ENCODE measurements at regions not wholly inside any gene's neighbourhood (a gene's known extent, or its start where the extent isn't known, plus 50 kb on each side); places are given as distances from the start of the nearest gene placed in this dataset.

DNA sequence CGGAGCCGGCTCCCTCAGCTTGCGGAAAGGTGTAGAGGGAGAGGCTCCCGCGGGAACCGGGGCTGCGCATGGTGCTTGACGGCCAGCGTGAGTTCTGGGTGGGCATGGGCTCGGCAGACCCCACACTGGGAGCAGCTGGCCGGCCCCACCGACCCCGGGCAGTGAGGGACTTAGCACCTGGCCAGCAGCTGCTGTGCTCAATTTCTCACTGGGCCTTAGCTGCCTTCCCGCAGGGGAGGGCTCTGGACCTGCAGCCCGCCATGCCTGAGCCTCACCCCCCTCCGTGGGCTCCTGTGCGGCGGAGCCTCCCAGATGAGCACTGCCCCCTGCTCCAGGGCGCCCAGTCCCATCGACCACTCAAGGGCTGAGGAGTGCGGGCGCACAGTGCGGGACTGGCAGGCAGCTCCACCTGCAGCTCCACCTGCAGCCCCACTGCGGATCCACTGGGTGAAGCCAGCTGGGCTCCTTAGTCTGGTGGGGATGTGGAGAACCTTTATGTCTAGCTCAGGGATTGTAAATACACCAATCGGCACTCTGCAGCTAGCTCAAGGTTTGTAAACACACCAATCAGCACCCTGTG lies 1141.8 kb downstream of the PCDH17 start:
- ChIA-PET CTCF (interaction anchor here (0.6 kb wide), 1 partner anchor 206 kb away, joined by 3 read pairs; no protein-coding TSS in a partner anchor), SMC1A (ENCODE audit: uncharacterized antibody, unreplicated experiment) (interaction anchor here (1.6 kb wide), 1 partner anchor 12 kb away, joined by 6 read pairs; no protein-coding TSS in a partner anchor), POLR2A (no interaction called here), RAD21 (ENCODE audit: unreplicated experiment) (no interaction called here)
- Histone ChIP-seq H2AFZ (ENCODE audit: control insufficient read depth, low read depth, low read length) (no peak overlapping the region), H3K27ac (ENCODE audit: control insufficient read depth, insufficient read depth) (no peak overlapping the region), H3K27me3 (replicated peaks in 1 of 2; ENCODE audit: control insufficient read depth in 2 of 2, insufficient read depth in 2 of 2, low read length in 1 of 2) (no peaks in the 10 kb centered on the region), H3K4me1 (ENCODE audit: control insufficient read depth, insufficient read depth, low read length) (no peaks in the 10 kb centered on the region), H3K79me2 (ENCODE audit: control insufficient read depth, insufficient read depth, low read length) (no peaks in the 10 kb centered on the region), H3K4me3 (no peak overlapping the region), H4K20me1 (ENCODE audit: control insufficient read depth, insufficient read depth) (no peaks in the 10 kb centered on the region), H3K9ac (ENCODE audit: control insufficient read depth, insufficient read depth, low read length) (no peak overlapping the region), H3K36me3 (ENCODE audit: control insufficient read depth in 2 of 2, insufficient read depth in 2 of 2, low read length in 1 of 2) (no peaks in the 10 kb centered on the region), H3K4me2 (ENCODE audit: control insufficient read depth, insufficient read depth) (no peak overlapping the region), H3K9me3 (replicated peaks; ENCODE audit: control insufficient read depth, insufficient read depth, low read length) (no peaks in the 10 kb centered on the region)
- ATAC-seq: no peak
- no peak for TF ChIP-seq SMAD5 (IDR thresholded peaks at IDR 0.05; ENCODE audit: low read depth)
- no peak for TF ChIP-seq BCL11A (IDR thresholded peaks at IDR 0.05; ENCODE audit: low read depth, low read length)
- no peak for TF ChIP-seq YBX1 (IDR thresholded peaks at IDR 0.05)
- no peak for TF ChIP-seq SMAD1 (IDR thresholded peaks at IDR 0.05; ENCODE audit: low read depth, partially characterized antibody)
- no peak for TF ChIP-seq STAT1 (conservative IDR thresholded peaks at IDR 0.05)
- TF ChIP-seq KLF5 (IDR thresholded peaks at IDR 0.05; ENCODE audit: partially characterized antibody): no peak
- intact Hi-C loops (cut with micrococcal nuclease; ENCODE audit: unreplicated experiment) (no loop called here), in situ Hi-C loops (cut with MboI) (no loop called here)
- no peak for DNase-seq (ENCODE audit: low read depth, low spot score)
- FAIRE-seq: no peak
- BruUV-seq (replicated peaks): no TSS peak
- WGBS (ENCODE audit: insufficient coverage, insufficient replicate concordance, low lambda C conversion rate, missing lambda C conversion rate): 57% methylated on average over 25 of the region's 25 CpGs

DNA sequence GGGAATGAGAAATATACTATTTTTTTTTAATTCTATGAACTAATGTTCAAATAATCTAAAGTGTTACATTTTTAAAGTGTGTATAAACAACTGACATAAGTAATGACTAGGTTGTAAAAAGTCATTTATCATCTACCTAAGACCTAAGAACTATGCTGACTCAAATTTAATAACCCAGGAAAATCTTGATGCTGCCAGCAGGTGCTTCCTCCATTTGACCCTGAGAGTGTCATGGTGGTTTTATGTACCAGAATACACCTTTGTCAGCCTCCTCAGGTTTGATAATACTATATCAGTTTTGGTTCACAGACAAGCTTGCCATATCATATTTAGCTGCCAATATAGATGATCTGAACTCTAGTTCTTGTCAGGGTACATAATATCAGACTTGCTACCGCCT lies 1151.2 kb downstream of the PCDH17 start:
- no TSS peak for BruUV-seq (replicated peaks)
- ATAC-seq: no peak
- Histone ChIP-seq H3K27ac (ENCODE audit: control insufficient read depth, insufficient read depth) (no peak overlapping the region), H3K79me2 (ENCODE audit: control insufficient read depth, insufficient read depth, low read length) (no peaks in the 10 kb centered on the region), H3K9me3 (replicated peaks; ENCODE audit: control insufficient read depth, insufficient read depth, low read length) (no peaks in the 10 kb centered on the region), H3K4me1 (ENCODE audit: control insufficient read depth, insufficient read depth, low read length) (no peaks in the 10 kb centered on the region), H3K36me3 (ENCODE audit: control insufficient read depth in 2 of 2, insufficient read depth in 2 of 2, low read length in 1 of 2) (no peaks in the 10 kb centered on the region), H3K4me3 (no peak overlapping the region), H3K27me3 (replicated peaks in 1 of 2; ENCODE audit: control insufficient read depth in 2 of 2, insufficient read depth in 2 of 2, low read length in 1 of 2) (no peaks in the 10 kb centered on the region), H2AFZ (ENCODE audit: control insufficient read depth, low read depth, low read length) (no peak overlapping the region), H4K20me1 (ENCODE audit: control insufficient read depth, insufficient read depth) (no peaks in the 10 kb centered on the region), H3K9ac (ENCODE audit: control insufficient read depth, insufficient read depth, low read length) (no peak overlapping the region), H3K4me2 (ENCODE audit: control insufficient read depth, insufficient read depth) (no peak overlapping the region)
- intact Hi-C loops (cut with micrococcal nuclease; ENCODE audit: unreplicated experiment) (no loop called here), in situ Hi-C loops (cut with MboI) (no loop called here)
- RAD21 ChIA-PET (ENCODE audit: unreplicated experiment): no interaction called here
- 35% methylated on average over 1 of the region's 1 CpG for WGBS (ENCODE audit: insufficient coverage, insufficient replicate concordance, low lambda C conversion rate, missing lambda C conversion rate)
- no peak for FAIRE-seq
- SMC1A ChIA-PET (ENCODE audit: uncharacterized antibody, unreplicated experiment): no interaction called here
- CTCF ChIA-PET: no interaction called here
- DNase-seq (ENCODE audit: low read depth, low spot score): no peak
- POLR2A ChIA-PET: no interaction called here
- TF ChIP-seq HCFC1 (IDR thresholded peaks at IDR 0.05; ENCODE audit: low read length) (no peak), CHD1 (IDR thresholded peaks at IDR 0.05; ENCODE audit: low read depth, low read length) (no peak), NR2F1 (conservative IDR thresholded peaks at IDR 0.05) (no peak), MTA3 (IDR thresholded peaks at IDR 0.05; ENCODE audit: borderline replicate concordance, low read length) (no peak), NFXL1 (IDR thresholded peaks at IDR 0.05; ENCODE audit: borderline replicate concordance) (no peak), KDM1A (IDR thresholded peaks at IDR 0.05; ENCODE audit: borderline replicate concordance) (no peak), YY1 (IDR thresholded peaks at IDR 0.05; ENCODE audit: low read depth, low read length) (no peak), CREM (IDR thresholded peaks at IDR 0.05; ENCODE audit: low read depth) (no peak), EP300 (IDR thresholded peaks at IDR 0.05; ENCODE audit: borderline replicate concordance in 1 of 2, control insufficient read depth in 1 of 2, low read depth in 2 of 2, low read length in 2 of 2) (no peak)
- TF ChIP-seq, protein P1, sequence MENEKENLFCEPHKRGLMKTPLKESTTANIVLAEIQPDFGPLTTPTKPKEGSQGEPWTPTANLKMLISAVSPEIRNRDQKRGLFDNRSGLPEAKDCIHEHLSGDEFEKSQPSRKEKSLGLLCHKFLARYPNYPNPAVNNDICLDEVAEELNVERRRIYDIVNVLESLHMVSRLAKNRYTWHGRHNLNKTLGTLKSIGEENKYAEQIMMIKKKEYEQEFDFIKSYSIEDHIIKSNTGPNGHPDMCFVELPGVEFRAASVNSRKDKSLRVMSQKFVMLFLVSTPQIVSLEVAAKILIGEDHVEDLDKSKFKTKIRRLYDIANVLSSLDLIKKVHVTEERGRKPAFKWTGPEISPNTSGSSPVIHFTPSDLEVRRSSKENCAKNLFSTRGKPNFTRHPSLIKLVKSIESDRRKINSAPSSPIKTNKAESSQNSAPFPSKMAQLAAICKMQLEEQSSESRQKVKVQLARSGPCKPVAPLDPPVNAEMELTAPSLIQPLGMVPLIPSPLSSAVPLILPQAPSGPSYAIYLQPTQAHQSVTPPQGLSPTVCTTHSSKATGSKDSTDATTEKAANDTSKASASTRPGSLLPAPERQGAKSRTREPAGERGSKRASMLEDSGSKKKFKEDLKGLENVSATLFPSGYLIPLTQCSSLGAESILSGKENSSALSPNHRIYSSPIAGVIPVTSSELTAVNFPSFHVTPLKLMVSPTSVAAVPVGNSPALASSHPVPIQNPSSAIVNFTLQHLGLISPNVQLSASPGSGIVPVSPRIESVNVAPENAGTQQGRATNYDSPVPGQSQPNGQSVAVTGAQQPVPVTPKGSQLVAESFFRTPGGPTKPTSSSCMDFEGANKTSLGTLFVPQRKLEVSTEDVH (IDR thresholded peaks at IDR 0.05; ENCODE audit: low read depth, partially characterized antibody): no peak
- TF ChIP-seq, protein P2, sequence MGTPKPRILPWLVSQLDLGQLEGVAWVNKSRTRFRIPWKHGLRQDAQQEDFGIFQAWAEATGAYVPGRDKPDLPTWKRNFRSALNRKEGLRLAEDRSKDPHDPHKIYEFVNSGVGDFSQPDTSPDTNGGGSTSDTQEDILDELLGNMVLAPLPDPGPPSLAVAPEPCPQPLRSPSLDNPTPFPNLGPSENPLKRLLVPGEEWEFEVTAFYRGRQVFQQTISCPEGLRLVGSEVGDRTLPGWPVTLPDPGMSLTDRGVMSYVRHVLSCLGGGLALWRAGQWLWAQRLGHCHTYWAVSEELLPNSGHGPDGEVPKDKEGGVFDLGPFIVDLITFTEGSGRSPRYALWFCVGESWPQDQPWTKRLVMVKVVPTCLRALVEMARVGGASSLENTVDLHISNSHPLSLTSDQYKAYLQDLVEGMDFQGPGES (IDR thresholded peaks at IDR 0.05): no peak
